ENCODE measurements at regions not wholly inside any gene's neighbourhood (a gene's known extent, or its start where the extent isn't known, plus 50 kb on each side); places are given as distances from the start of the nearest gene placed in this dataset.

GRCh38 chr5:15374886-15375285 is 125.1 kb upstream of the FBXL7 start:
- TF ChIP-seq CTCF (IDR thresholded peaks at IDR 0.05) = no peak
- TF ChIP-seq EZH2 (IDR thresholded peaks at IDR 0.05; ENCODE audit: borderline replicate concordance, insufficient read depth, low read depth, low read length, poor library complexity, severe bottlenecking) = no peak

Measured in B cell (primary cell).